ENCODE measurements at regions not wholly inside any gene's neighbourhood (a gene's known extent, or its start where the extent isn't known, plus 50 kb on each side); places are given as distances from the start of the nearest gene placed in this dataset.

- DNase-seq (ENCODE audit: low spot score, unreplicated experiment), result no peak
- no peaks in the 10 kb centered on the region for H3K4me1 Mint-ChIP-seq (ENCODE audit: low read depth)
- no peak overlapping the region for H3K27ac Mint-ChIP-seq
- H3K27me3 Mint-ChIP-seq, result no peaks in the 10 kb centered on the region
- no peaks in the 10 kb centered on the region for H3K36me3 Mint-ChIP-seq (ENCODE audit: insufficient read depth)
- no peaks in the 10 kb centered on the region for H3K9me3 Mint-ChIP-seq (ENCODE audit: low read depth)
- no peak for TF ChIP-seq CTCF (IDR thresholded peaks at IDR 0.05; ENCODE audit: unreplicated experiment)
- no peak overlapping the region for H3K4me3 Mint-ChIP-seq (ENCODE audit: low read depth)
Observed at GRCh38 chr14:87282266-87282665, 710.7 kb downstream of the GALC start.

GRCh38 chr14:87278415-87278814 lies 714.6 kb downstream of the GALC start:
- H3K27me3 Mint-ChIP-seq, result no peaks in the 10 kb centered on the region
- H3K9me3 Mint-ChIP-seq (ENCODE audit: low read depth), result no peaks in the 10 kb centered on the region
- no peak overlapping the region for H3K4me3 Mint-ChIP-seq (ENCODE audit: low read depth)
- H3K27ac Mint-ChIP-seq, result no peak overlapping the region
- DNase-seq (ENCODE audit: low spot score, unreplicated experiment), result no peak
- H3K4me1 Mint-ChIP-seq (ENCODE audit: low read depth), result no peaks in the 10 kb centered on the region
- no peaks in the 10 kb centered on the region for H3K36me3 Mint-ChIP-seq (ENCODE audit: insufficient read depth)
- TF ChIP-seq CTCF (IDR thresholded peaks at IDR 0.05; ENCODE audit: unreplicated experiment), result no peak

GRCh38 chr14:87271331-87271730 lies 721.7 kb downstream of the GALC start:
- peaks cover 9% of the 10 kb centered on the region for H3K4me1 Mint-ChIP-seq (ENCODE audit: low read depth)
- peaks cover 9% of the 10 kb centered on the region for H3K9me3 Mint-ChIP-seq (ENCODE audit: low read depth)
- DNase-seq (ENCODE audit: low spot score, unreplicated experiment), result no peak
- H3K36me3 Mint-ChIP-seq (ENCODE audit: insufficient read depth), result no peaks in the 10 kb centered on the region
- H3K27ac Mint-ChIP-seq, result no peak overlapping the region
- H3K27me3 Mint-ChIP-seq, result no peaks in the 10 kb centered on the region
- TF ChIP-seq CTCF (IDR thresholded peaks at IDR 0.05; ENCODE audit: unreplicated experiment), result no peak
- no peak overlapping the region for H3K4me3 Mint-ChIP-seq (ENCODE audit: low read depth)

- no peak for DNase-seq (ENCODE audit: low spot score, unreplicated experiment)
- H3K9me3 Mint-ChIP-seq (ENCODE audit: low read depth), result peaks cover 9% of the 10 kb centered on the region
- no peak for TF ChIP-seq CTCF (IDR thresholded peaks at IDR 0.05; ENCODE audit: unreplicated experiment)
- H3K4me3 Mint-ChIP-seq (ENCODE audit: low read depth), result no peak overlapping the region
- no peaks in the 10 kb centered on the region for H3K27me3 Mint-ChIP-seq
- H3K36me3 Mint-ChIP-seq (ENCODE audit: insufficient read depth), result no peaks in the 10 kb centered on the region
- H3K4me1 Mint-ChIP-seq (ENCODE audit: low read depth), result peaks cover 9% of the 10 kb centered on the region
- no peak overlapping the region for H3K27ac Mint-ChIP-seq
Observed at GRCh38 chr14:87268997-87269396, 724.0 kb downstream of the GALC start.

- no peak overlapping the region for H3K27ac Mint-ChIP-seq
- H3K4me1 Mint-ChIP-seq (ENCODE audit: low read depth), result peaks cover 9% of the 10 kb centered on the region
- no peak for DNase-seq (ENCODE audit: low spot score, unreplicated experiment)
- no peaks in the 10 kb centered on the region for H3K27me3 Mint-ChIP-seq
- H3K36me3 Mint-ChIP-seq (ENCODE audit: insufficient read depth), result no peaks in the 10 kb centered on the region
- H3K9me3 Mint-ChIP-seq (ENCODE audit: low read depth), result peaks cover 6% of the 10 kb centered on the region
- no peak for TF ChIP-seq CTCF (IDR thresholded peaks at IDR 0.05; ENCODE audit: unreplicated experiment)
- no peak overlapping the region for H3K4me3 Mint-ChIP-seq (ENCODE audit: low read depth)
Observed at GRCh38 chr14:87264796-87265195, 728.2 kb downstream of the GALC start.
